ENCODE measurements at regions not wholly inside any gene's neighbourhood (a gene's known extent, or its start where the extent isn't known, plus 50 kb on each side); places are given as distances from the start of the nearest gene placed in this dataset.

DNA sequence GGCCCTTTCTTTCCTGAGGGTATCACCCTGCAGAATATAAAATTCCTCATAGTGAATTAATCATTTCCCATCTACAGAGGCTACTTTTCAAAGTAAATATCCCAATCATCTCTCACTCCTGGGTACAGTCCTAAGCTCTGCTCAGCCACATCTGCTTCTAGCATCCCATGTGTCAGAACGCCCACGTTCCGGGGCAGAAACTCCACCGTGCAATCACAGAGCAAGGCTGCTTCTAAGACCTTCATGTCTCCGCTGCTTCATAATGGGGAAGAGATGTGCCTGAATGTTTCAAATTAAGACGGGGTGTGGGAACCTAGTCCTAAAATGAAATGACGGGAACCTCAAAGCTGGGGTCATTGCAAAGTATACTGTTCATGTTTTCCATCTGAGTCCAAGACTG, 208.8 kb upstream of the GMDS start:
- DNase-seq: no peak

DNA sequence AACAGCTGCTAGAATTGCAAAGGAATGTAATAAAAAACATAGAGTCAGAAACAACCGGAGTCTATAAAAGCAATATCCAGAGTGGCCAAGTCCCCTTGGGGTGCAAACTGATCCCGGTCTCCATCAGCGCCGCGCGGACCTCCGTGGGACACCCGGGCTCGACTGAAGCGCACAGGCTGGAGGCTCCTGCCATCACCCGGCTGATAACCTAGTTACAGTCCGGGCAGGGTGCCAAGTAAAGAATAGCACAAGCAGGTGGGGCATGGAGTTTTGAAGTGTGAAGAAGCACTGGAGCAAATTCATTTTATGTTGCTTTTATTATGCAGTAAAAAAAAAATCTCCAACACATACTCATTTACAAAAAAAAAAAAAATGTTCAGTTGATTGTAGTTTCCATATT, 205.1 kb upstream of the GMDS start:
- peak; percentile 61 for DNase-seq

DNA sequence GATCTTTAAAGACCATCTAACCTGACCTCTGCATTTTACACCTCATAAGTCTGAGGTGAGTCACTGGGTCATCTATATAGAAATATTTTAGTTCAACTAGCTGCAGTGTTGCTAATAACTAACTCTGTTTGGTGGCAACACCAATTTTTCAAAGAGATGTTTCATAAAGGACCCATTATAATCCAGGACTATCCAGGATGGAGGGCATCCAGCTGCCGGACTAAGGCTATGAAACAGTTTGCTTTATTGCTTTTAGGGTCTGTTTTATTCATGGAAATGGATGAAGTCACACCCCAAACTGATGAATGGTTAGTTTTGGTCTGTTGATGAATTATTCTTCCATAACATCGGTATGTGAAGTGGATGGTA, 204.2 kb upstream of the GMDS start:
- no peak for DNase-seq

DNA sequence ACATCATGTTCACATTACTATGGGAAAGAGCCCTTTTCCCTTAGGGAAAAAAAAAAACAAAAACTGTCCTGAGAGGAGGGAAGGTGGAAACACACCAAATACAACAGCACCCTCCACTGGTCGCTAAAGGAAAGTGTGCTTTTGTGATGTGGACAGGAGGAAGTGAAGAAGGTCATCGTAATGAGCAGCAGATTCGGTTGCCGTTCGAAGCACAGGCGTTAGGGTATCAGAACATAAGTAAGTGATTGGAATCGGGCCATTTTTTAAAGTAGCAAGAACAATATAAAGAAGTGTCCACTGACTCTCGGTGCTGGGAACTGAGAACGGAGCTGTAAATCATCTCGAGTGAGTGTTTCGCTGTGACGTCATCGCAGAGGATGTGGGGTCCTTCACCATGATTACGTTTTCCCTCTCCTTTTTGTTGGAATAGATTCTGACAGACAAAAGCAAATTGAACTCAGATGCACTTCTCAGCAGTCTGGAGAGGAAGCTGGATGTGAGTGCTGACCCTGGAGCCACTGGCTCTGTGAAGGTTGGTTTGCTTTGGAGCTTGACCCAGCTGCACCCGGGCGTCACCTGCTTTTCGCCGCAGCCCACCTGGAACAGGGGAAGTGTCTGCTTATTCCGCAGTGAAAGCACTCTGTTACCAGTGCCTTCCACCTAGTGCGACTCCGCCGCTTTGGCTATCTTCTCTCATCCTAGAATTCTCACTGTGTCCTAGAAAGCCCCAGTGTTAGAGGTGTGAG, 203.6 kb upstream of the GMDS start:
- peak; percentile 73 for DNase-seq

DNA sequence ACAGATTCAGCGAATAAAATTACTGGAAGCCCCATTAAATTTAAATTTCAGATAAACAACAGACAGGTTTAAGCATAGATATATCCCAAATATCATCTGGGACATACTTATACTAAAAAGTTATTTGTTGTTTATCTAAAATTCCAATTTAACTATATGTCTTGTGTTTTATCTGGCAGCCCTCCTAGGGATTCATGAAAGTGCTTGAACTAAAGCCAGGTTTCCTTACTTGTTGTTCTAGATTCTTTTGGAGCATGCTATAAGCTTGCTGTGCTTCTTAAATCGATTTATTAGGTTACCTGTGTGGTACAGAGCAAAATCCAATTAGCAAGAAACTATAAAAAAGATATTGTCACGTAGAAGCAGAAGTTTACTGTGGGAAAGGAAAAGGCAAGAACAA, 202.5 kb upstream of the GMDS start:
- DNase-seq: no peak

DNA sequence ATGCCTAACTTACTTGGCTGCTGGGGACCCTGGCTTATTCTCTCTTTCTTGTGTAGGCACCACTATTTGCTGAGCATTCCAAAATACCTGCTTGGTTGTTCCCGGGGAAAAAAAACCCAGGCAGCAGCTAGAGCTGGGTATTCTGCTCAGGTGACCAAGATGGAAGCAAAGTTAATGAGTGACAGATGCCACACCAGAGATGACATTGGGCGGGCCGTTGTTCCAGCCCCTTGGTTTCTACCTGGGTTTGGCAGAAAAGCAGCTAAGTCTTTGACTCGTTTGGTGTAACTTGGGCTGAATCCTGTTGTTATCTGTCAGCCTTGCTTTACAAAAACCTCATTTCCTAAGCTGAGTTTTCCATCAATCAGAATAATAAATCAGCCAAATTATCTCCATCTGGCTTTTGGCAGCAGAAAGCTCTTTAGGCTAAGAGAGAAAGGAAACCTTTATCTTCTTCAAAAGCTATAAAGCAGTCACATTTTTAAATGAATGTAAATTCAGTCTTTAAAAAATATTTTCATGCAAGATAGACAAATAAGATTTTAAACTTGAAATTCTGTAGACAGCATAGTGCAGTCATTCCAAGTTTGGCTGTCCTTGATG, 202.0 kb upstream of the GMDS start:
- no peak for DNase-seq

DNA sequence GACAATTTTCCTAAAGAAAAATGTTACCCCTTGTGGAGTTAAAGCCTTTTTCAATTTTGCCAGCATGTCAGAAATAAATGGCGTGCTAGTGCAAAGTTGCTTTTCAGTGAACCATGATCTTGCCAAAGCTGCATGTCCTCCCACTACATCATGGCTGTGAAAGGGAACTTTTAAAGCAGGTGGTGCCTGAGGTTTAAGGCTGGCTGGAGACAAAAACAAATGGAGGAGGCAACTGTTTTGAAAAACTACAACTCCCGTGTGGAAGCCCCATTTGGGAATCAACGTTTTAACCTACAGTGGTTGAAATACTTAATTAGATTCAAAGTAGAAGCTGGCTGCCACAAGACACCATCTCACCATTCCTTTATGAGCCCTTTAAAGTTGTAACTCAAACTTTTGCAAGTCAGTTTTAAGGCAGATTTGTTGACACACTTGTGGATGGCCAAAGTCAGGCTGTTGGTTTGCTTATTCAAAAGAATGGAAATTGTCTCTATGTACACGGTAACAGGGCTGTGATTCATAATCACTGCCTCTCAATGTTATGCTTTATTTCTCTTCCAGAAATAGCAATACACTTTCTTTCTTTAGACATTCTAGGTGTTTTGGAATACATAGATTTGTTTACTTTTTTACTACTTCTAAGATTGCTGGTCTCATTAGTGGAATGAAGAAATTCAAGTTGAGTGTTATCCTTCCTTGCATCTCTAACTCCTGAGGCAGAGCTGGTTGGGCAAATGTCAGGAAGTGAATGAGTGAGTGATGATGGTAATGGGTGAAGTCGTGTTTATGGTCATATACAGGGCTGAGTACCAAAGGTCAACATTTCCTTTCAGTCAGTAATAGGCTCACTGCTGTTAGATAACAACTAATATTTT, 196.4 kb upstream of the GMDS start:
- DNase-seq: no peak

DNA sequence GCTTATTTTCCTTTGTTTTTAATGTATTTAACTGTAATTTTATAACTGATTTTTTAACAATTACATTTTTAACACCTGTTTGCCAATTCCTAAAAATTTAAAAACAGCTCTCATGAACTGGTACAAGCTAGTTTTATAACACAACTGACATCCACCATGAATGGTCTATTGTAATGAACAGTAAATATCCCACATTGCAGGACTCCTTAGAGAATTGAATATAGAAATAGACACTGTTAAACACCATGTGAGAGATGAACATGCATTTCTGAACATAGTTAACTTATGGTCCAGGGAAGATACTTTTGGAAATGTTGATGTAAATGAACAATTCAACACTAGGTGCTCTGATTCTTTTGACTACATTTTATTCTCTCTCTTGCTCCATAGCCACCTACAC, 195.1 kb upstream of the GMDS start:
- no peak for DNase-seq

DNA sequence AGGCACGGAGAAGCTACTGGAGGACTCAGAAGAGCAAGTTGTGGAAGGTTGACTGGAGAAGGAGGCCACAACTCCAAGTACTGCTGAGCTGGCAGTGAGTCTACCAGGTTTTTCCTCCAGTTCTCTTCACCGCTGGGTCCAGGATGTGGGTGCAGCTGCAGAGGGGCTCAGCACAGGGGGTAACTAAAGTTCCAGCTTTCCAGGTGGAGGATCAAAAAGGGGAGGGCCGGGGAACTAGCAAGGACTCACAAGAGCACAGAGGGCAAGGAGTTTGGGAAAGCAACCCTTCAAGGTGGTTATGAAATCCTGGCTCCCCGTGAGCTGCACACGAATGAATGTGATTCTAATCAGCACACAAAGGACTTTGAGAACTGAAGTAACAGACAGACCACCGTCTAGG, 194.2 kb upstream of the GMDS start:
- no peak for DNase-seq

DNA sequence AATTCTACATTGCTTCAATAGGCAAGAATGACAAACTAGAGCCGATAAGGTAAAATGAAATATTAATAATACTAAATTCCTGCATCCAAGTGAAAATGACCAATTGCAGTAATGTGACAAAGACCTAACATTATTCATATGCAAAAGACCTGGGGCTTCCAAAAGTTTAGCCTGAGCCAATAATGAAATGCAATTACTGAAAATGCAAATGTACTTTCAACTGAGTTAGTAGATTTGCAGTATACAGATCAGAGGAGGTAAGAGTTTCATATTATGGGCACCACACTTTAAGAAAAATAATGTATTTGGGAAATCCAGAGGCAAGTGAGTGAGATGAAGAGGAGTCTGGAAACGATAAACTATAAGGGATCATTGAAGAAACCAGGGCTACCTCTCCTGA, 193.7 kb upstream of the GMDS start:
- DNase-seq: no peak

DNA sequence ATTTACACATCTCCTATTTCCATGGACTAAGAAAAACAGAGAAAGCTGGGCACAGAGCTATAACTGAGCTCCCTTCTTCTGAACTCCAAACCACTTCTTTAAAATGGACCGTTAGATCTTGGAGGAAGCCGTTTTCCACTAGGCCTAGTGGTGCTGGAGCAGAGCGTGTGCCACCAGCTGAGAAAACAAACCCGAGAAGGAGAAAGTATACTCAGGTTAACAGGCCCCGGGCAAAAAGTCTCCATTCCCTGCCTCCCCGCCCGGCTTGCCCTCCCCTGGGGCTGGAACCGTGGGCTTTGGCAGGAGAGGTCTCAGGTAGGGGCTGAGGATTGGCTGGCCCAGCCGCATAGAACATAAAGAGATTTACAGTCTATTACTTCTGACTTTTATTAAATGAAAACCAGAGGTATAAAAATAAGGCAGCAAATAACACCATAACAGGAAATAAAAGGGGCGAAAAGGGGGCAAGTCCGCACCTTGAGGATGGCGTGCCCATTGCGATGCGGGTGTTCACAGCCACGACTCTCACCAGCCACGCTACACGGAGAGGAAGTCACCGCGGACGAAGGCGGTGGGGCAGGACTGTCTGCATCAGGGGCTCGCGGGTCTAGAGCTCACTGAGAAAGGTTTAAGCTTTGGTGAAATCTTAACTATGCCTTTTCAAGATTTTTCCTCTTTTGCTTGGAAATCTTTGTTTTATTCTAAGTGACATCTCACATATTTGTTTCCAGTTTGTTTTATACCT, 191.2 kb upstream of the GMDS start:
- no peak for DNase-seq

DNA sequence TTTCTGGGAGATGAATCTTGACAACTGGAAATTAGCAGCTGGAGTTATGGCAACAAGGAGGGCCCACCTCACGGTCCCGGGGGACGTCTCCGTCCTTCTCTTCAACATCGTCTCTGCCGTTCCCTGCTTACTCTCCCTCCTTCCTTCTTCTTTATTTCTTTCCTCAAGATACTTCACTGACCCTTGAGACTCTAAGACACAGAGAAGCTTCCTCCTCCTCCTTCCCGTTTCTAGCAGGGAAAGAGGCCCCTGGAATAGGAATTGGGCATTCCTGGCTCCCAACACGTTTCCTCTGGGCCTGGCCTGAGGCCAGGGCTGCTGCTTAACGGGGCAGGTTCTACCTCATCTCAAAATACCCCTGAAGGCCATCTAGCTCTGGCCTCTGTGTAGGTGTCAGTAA, 189.9 kb upstream of the GMDS start:
- no peak for DNase-seq

DNA sequence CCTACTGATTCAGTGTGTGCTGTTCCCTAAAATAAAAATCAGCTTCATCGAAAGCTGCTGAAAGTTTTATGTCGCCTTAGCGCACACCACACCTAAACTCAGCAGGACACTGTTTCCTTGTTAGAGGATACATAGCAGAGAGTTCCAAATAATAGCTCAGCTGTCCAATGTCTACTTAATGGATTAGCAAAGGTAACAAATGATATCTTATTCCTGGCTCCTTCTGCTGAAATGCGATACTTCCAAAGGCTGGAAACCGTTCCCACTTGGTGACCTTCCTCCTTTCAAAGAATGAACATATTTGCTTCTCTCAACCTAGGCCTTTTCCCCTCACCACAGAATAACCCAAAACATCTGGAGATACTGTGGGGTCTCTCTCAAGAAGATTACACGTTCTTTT, 189.5 kb upstream of the GMDS start:
- DNase-seq: no peak

DNA sequence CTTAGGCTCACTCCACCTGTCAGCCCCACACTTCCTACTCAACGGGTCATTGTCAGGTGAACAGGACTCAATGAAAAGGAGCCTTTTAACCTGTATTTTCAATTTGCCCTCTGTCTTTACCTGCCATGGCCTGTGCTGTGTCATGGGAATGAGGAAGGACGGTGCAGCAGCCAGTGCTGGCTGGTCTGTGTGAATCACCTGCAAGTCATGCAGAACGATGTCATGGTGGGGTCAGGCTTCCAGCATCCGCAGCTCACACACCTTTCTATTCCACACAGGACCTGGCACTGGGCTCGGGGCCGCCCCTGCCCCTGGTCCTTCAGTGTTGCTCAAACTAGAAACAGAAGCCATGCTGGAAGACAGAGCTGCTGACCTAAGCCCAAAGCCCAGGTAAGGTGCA, 188.7 kb upstream of the GMDS start:
- DNase-seq: no peak

DNA sequence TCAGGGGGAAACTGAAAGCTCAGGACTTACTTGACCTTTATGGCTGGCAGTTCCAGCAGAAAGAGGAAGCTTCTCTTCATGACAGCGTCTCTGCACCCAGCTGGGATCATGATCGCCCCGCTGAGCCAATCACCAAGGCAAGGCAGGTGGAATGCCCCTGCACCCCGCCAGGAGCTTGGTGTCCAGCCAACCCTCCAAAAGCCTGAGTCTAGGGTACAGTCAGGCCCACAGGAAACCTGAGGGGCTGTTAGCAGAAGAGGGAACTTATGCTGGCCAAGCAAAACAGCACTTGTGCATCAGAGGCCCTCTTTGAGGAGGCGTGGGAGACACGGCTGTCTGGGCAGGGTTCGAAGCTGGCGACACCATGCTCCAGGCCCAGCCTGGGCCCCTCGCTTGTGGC, 188.3 kb upstream of the GMDS start:
- no peak for DNase-seq

DNA sequence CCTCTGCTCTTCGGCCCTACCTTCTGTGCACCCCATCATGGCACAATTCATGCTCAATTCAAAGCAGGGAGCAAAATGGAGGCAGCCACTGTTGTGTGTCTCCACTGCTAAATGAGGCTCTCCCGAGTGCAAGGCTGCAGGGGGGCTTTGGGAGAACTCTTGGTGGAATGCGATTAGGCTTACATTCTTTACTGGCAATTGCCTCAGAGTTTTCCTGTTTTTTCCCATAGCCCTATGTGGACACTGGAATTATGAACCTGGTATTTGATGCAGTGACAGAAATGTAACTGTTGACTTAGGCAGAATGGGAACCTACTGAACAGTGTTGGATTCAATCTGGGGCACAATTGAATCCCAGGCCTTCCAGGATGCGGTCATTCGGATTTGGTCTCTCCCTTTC, 187.9 kb upstream of the GMDS start:
- no peak for DNase-seq

DNA sequence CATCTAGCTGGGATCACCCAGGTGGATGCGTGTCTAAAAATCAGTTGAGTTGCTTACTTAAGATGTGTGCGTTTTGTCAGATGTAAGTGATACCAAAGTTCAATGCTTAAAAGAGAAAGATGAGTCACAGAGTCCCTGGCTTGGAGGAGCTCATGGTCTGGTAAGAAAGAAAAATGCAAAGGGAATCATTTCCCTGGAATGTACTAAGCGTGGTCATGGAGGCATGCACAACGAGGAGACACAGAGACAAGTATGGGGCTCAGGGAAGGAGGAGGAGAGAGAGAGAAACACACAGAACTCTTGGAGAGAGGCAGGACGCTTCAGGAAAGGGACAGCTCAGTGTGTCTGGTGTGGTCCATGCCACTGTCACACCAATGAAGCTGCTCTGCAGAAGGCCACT, 186.9 kb upstream of the GMDS start:
- no peak for DNase-seq

DNA sequence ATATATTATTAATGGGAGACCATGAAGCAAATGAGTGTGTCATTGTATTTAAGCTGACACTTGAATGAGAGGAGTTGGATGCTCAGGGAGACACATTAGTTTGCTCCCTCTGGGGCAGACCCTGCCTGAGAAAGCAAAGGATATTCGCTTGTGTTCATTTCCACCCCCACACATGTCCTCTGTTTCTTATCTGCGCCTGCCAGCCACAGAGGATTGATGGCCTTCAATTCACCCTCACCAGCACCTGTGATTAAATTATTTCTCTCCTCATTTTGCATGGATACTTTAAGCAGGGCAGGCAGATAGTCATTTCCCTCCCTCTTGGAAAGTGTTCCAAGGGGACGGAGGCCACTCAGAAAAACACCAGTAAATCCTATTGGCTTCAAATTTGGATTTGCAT, 185.2 kb upstream of the GMDS start:
- DNase-seq: no peak

DNA sequence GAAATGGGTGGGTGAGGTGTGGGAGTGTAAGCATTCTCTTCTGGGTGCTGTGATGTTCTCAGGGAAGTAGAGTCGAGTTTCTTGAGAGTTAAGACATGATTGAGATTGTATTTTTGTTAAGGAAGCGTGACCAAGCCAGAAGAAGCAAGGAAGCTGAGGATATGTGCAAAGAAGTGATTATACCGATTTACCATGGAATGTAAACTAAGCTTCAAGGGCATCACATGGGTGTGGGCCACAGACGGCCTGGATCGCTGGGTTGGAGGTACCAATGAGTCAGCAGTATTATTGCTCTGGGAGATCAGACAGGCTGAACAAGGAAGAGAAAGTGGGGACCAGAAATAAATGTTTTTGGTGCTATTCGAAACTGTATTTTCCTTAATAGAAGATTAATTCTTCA, 184.1 kb upstream of the GMDS start:
- DNase-seq: no peak

DNA sequence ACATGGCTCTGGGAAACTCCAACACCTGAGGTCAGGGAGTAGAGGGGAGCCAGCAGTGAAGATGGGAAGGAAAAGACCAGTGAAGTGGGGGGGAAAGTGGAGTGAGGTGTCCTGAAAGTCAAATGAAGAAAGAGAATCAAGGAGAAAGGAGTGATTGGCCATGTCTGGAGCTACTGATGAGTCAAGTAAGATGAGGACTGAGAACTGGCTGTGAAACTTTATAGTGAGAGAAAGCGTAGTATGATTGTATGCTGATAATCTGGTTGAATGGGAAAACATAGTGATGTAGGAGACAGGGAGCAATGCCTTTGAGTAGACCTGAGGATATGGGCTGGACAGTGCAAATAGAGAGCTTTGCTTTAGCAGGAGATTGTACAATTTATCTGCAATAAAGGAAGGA, 183.6 kb upstream of the GMDS start:
- no peak for DNase-seq

DNA sequence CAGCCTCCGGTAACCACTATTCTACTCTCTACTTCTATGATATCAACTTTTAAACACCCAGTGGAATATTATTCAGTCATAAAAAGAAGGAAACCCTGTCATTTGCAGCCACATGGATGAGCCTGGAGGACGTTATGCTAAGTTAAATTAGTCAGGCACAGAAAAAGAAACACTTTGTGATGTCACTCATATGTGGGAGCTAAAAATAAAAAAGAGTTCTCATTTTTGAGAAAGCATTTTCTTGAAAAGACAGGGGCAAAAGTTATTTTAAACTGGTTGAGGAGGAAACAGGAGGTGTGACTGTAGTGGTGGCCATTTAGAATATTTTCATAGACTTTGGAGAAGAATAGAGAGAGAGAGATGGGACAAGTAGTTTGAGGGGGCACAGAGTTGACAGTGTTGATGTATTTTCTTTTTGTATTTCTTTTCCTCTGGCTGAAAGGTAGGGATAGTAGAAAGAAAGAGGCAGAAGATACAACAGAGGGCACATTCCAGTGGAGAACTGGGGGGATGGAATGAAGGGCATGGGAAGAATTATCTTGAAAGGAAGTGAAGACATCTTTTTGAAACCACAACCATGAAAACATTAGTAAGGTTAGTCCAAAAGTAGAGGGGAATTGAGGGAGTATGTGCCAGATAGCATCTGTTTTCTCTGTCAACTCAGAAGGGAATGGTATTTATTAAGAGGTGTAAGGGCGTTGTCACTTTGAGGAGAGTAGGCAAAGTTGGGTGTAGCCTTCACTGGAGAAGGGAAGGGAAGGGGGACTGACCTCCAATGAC, 181.3 kb upstream of the GMDS start:
- no peak for DNase-seq

DNA sequence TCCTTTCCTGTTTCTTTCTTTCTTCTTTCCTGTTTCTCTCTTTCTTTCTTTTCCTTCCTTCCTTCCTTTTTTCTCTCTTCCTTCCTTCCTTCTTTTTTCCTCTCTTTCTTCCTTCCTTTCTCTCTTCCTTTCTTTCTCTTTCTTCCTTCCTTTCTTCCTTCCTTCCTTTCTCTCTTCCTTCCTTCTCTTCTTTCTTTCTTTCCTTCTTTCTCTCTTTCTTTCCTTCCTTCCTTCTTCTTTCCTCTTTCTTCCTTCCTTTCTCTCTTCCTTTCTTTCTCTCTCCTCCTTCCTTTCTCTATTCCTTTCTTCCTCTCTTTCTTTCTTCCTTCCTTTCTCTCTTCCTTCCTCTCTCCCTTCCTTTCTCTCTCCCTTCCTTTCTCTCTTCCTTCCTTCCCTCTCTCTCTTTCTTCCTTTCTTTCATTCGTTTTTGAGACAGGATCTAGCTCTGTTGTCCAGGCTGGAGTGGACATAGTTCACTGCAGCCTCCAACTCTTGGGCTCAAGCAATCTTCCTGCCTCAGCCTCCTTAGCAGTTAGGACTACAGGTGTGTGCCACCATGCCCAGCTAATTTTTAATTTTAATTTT, 170.8 kb upstream of the GMDS start:
- DNase-seq: no peak

All from NCI-H82 (cell line).